Lower leg skin (tissue), 3 donors: ENCODE measurements at regions not wholly inside any gene's neighbourhood (a gene's known extent, or its start where the extent isn't known, plus 50 kb on each side); places are given as distances from the start of the nearest gene placed in this dataset.

Source experiments
- CTCF ChIP-seq, 3 donors: fragments of 450-650 bp; IDR thresholded peaks; one replicate each; pipeline ENCODE4 v1.5.1; 2016; ENCODE audit warnings: antibody characterized with exemption in 3 of 3, mild to moderate bottlenecking in 3 of 3, moderate library complexity in 2 of 3
- POLR2A ChIP-seq, 2 donors: fragments of 450-650 bp; IDR thresholded peaks; one replicate each; pipeline ENCODE4 v1.6.1; 2016 to 2017; ENCODE audit warnings: antibody characterized with exemption in 2 of 2, mild to moderate bottlenecking in 1 of 2, moderate library complexity in 1 of 2

GRCh38 chr3:104598848-104599511, 767.7 kb upstream of the ALCAM start:
- no peak for TF ChIP-seq CTCF (IDR thresholded peaks at IDR 0.05)
- TF ChIP-seq POLR2A (IDR thresholded peaks at IDR 0.05): no peak
